HG02852 (cell line): ENCODE measurements at regions not wholly inside any gene's neighbourhood (a gene's known extent, or its start where the extent isn't known, plus 50 kb on each side); places are given as distances from the start of the nearest gene placed in this dataset.
"Not testable (repeated sequence)": the region's sequence is repeated elsewhere in the genome, so short reads cannot be mapped to it uniquely, and the experiment has no call there.

Experiments
- ATAC-seq: cut with Tn5 transposase; IDR thresholded peaks from one replicate; pipeline ENCODE4 v1.9.1; 2021; ENCODE audit warnings: mild to moderate bottlenecking, moderate library complexity; ENCODE audit not compliant: unreplicated experiment

DNA sequence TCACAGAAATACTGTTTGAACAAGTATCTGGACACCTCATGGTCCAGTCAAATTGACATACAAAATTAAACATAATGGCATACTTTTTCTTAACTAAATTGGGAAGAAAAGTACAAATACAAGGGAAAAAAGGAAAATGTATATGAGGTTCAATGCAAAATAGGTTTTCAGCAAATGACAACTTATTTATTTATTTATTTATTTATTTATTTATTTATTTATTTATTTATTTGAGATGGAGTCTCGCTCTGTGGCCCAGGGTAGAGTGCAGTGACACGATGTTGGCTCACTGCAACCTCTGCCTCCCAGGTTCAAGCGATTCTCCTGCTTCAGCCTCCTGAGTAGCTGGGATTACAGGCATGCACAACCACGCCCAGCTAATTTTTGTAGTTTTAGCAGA is 424.9 kb upstream of the AKR1E2 start:
- not testable (repeated sequence) for ATAC-seq

DNA sequence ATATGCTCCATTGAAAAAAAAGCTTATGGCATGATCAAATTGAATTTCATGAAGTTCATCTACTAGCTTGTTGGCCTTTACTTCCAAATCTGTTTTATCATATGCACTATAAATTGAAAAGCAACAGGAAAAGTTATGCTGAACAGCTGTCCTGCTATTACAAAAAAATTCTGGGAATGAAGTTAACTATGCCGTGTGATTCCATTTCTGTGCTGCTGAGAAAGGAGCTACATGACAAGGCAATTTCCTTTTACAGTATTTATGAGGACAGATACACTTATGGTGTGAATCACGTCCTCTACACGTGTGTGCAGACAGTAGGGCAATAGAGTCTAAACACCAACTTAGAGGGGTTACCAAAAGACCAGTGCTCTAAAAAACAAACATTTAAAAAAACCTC is 426.5 kb upstream of the AKR1E2 start:
- ATAC-seq: no peak

GRCh38 chr10:4398602-4399001 is 427.4 kb upstream of the AKR1E2 start:
- ATAC-seq: no peak

- ATAC-seq: no peak
Measured at GRCh38 chr10:4397337-4397736, 428.7 kb upstream of the AKR1E2 start.

- ATAC-seq: no peak
Measured at GRCh38 chr10:4396401-4397283, 429.4 kb upstream of the AKR1E2 start.

- no peak for ATAC-seq
Measured at GRCh38 chr10:4395731-4396130, 430.3 kb upstream of the AKR1E2 start.

DNA sequence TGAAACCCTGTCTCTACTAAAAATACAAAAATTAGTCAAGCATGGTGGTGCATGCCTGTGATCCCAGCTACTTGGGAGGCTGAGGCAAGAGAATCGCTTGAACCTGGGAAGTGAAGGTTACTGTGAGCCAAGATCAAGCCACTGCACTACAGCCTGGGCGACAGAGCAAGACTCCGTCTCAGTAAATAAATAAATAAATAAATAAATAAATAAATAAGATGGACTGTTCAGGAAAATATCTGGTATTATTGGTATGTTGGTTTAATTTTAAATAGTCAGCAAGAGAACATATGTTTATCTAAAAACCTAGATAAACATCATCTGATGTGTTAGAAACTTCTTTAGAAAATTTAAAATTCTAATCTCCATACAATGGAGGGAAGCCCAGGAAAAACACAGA is 431.6 kb upstream of the AKR1E2 start:
- ATAC-seq: not testable (repeated sequence)

- ATAC-seq: no peak
Measured at GRCh38 chr10:4391683-4392082, 434.3 kb upstream of the AKR1E2 start.

GRCh38 chr10:4390219-4390618 is 435.8 kb upstream of the AKR1E2 start:
- no peak for ATAC-seq

DNA sequence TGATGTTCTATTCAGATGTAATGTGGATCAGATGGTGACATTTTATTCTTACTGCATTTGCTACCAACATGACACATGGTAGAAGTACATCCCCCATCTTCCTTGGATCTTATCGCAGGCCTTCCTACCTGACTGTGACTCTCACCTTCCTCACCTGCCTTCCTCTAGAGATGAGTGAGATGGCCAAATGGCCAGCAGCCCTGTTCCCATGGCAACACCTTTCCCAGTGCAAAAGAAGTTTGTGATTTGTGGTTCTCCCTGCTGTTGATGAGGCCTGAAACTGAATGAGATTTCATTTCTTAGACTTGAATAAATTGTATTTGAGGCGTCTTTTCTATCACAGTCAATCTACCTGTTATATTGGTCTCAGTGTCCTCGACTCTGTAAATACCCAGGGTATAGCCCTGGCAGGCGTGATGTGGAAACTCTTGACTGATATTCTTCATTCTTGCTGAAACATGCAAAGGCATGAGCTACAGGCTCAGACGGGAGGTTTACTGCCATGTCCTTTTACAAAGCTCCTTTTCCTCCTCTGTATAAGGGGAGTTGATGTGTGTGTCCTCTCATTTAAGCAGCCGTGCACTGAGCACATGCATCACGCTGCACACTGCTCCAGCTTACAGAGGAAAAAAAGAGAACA is 440.7 kb upstream of the AKR1E2 start:
- no peak for ATAC-seq

DNA sequence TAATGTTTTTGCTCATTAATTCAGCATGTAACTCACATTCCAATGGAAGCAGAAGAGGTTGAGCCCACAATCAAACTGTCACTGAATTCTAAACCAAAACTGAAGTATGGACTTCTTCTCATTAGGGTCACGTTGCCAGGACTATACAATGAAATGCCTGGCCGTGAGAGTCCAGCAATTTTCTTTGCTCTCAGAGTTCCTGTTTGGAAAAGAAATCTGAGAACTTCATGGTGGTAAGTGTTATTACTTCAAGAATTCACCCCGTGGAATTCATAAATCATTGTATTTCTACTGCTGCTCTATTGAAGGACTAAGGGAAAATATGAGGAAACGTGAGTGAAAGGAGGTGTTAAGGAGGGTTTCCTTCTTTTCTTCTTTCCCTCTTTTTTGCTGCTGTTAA is 441.8 kb upstream of the AKR1E2 start:
- no peak for ATAC-seq

GRCh38 chr10:4383651-4384098 is 442.3 kb upstream of the AKR1E2 start:
- ATAC-seq: no peak

GRCh38 chr10:4382811-4383210 is 443.2 kb upstream of the AKR1E2 start:
- ATAC-seq: no peak

DNA sequence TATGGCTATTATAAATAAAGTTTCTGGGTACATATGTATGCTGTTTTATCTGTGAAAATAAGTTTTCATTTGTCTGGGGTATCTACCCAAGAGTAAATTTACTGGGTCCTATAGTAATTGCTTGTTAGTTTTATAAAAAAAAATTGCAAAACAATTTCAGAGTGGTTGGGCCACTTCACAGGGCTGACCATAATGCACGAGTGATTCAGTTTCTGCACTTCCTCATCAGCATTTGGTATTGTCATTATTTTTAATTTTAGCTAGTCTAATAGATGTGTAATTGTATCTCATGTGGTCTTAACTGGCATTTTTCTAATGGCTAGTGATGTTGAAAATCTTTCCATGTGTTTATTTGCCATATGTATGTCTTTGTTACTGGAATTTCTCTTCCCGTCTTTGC is 452.4 kb upstream of the AKR1E2 start:
- ATAC-seq: no peak

GRCh38 chr10:4373098-4373497 is 452.9 kb upstream of the AKR1E2 start:
- no peak for ATAC-seq

DNA sequence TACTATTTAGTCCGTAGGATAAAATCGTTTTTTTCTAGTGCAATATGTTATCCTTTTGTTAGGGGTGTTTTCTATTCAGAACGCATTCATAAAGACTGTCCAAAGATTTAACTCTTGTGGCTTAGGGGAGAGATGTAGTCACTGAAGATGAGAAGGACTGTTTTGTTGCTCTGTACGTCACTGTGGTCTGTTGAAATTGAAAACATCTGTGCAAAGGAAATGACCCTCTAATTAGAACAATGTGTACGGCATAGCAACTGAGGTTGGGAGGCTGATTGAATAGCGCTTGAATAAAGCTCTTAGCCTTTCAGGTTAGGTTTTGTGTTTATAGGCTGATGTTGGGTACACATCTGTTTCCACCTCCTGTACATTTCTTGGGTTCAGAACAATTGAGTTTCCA is 453.4 kb upstream of the AKR1E2 start:
- no peak for ATAC-seq

DNA sequence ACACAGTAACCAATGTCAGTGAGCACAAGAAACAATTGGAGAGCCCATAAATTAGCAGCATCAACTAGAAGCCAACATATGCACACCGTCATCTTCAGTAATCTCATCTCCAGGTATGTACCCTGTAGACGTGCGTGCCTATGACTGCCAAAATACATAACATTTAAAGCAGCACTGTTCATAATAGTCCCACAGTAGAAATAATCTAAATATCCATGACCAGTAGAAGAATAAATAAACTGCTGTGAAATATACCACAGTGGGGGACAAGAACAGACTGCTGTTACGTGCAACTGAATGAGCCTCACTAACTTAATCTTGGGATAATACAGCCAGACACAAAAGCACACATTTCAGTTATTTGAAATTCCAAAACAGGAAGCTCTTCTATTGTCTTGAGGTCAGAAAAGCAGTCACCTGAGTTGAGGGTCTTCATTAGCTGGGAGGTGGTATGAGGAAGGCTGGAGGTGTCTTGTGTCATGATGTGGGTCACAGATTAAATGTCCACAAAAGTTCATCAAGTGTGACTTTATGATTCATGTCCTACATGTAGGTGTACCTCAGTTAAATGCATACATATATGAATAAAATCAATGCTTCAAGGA is 454.2 kb upstream of the AKR1E2 start:
- ATAC-seq: no peak

- ATAC-seq: no peak
Measured at GRCh38 chr10:4370376-4370775, 455.6 kb upstream of the AKR1E2 start.

GRCh38 chr10:4361581-4361980 is 464.4 kb upstream of the AKR1E2 start:
- ATAC-seq: no peak

GRCh38 chr10:4359003-4359402 is 467.0 kb upstream of the AKR1E2 start:
- no peak for ATAC-seq

- ATAC-seq: no peak
Measured at GRCh38 chr10:4357911-4358310, 468.1 kb upstream of the AKR1E2 start.

GRCh38 chr10:4355350-4355749 is 470.7 kb upstream of the AKR1E2 start:
- no peak for ATAC-seq
